G401 (cell line): ENCODE measurements at regions not wholly inside any gene's neighbourhood (a gene's known extent, or its start where the extent isn't known, plus 50 kb on each side); places are given as distances from the start of the nearest gene placed in this dataset.

Experiments
- DNase-seq: peaks from one replicate; pipeline ENCODE4 v3.0.0-alpha.2; 2015; ENCODE audit warnings: low spot score
- in situ Hi-C: cut with HindIII; loops from 2 replicates; pipeline ENCODE4 v1.10.0; 2016; ENCODE audit warnings: low sequenced_read_pairs, mixed read lengths

GRCh38 chr12:92560713-92561542 is 141.9 kb upstream of the PLEKHG7 start:
- no peak for DNase-seq
- in situ Hi-C loops: no loop called here

- DNase-seq: no peak
- in situ Hi-C loops: no loop called here
Measured at GRCh38 chr12:92558806-92559205, 144.0 kb upstream of the PLEKHG7 start.

DNA sequence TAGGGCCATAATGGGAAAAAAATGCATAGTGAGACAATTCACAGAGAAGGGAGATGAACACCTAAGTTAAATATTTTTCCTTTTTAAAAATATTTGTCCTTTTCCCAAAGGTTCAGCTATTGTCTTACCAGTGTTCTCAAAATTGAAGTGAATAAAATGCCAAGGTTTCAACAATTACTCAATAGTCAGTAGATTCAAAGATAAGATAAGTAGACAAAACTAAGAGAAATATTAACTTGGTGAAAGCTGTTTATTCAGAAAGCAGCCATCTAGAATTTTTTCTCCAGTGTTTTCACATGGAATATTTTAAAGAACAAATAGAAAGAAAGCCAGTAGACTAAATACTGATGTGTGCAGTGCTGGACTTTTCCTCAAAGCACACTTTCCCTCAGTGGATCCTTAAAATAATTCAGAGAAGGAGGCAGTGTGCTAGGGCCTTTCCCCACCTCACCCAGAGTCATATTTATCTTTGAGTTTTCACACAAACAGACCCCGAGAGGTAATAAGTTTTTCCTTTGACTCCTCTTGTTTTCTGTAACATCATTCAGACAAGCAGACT is 144.5 kb upstream of the PLEKHG7 start:
- DNase-seq: no peak
- in situ Hi-C loops: no loop called here

- DNase-seq: no peak
- in situ Hi-C loops: no loop called here
Measured at GRCh38 chr12:92557422-92557724, 145.4 kb upstream of the PLEKHG7 start.

GRCh38 chr12:92556637-92557421 is 146.0 kb upstream of the PLEKHG7 start:
- DNase-seq: no peak
- in situ Hi-C loops: no loop called here

DNA sequence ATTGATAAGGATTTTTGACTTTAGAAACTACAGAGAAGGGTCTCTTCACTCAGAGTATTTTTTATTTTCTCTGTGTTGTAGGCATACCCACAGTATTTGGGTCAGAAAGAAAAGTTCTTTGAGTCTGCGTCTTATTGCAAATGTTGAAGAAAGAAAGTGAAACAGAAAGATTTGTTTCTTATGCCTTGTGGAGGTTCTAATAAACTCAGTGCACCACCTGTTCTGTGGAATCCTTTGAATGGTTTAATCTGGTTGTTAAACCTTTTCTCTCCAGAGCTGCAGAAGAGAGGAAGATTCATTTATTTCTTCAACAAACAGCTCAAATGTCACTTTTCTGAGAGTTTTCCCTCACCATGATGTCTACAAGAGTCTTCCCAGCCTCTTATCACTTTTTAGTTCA is 146.6 kb upstream of the PLEKHG7 start:
- DNase-seq: no peak
- in situ Hi-C loops: no loop called here

DNA sequence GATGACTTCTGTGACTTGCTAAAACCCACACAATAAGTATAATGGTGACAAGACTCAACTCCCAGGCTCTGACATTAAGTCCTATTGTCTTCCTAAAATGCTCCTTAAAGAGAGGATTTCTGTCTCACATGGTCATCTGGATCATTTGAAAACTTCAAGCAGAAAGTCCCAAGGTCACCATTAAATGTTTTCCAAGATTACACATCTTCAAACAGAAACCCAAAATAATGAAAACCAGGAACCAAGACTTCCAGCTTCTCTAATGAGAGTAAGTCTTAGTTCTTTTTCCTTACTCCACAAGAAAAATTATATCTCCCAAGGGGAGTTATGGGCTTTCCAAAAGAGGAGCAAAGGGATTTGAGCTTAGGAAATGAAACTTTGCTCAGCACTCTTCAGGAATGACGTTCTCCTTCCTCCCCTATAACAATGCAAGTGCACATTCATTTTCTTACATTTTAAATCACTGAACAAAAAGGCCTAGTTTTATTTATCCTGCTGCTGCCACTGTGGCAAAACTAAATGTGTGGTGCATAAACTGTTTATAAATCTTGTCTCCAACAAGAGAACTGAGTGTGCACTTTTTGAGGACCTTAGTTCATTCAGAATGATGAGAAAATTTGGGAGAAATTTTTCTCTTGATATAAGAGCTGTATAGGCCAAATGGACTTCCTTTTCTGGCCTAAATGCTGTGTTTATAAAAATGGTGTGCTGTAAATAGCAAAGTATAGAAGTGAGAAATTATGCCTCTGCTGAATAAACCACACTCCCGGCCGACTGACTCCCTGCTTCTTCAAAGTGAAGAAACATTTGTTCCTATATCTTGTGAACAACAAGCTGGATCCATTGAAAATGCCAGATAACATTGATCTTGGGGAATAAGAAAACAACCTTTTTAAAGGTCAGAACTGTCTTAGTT is 148.4 kb upstream of the PLEKHG7 start:
- DNase-seq: no peak
- in situ Hi-C loops: no loop called here

- peak; percentile 86 for DNase-seq
- in situ Hi-C loops: no loop called here
Measured at GRCh38 chr12:92553389-92553788, 149.4 kb upstream of the PLEKHG7 start.

GRCh38 chr12:92552412-92553108 is 150.2 kb upstream of the PLEKHG7 start:
- in situ Hi-C loops: no loop called here
- no peak for DNase-seq

- DNase-seq: no peak
- in situ Hi-C loops: no loop called here
Measured at GRCh38 chr12:92551853-92552397, 150.9 kb upstream of the PLEKHG7 start.

DNA sequence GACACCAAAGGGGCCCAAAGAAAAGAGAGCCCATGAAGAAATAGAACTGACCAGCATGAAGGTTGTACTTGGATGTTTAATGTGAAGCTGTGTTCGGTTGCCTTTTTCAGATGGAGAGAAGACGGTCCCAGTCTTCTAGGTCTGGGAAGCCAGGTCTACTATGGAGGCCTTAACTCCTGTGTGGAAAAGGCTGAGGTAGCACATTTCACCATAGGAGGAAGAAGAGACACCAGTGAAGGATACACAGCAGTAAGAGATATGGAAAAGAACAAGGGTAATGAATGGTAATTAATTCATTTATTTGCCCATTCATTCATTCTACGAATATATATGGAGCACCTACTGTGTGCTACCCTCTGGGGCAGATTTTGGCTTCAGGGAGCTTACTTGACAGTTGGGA is 151.6 kb upstream of the PLEKHG7 start:
- in situ Hi-C loops: no loop called here
- no peak for DNase-seq

GRCh38 chr12:92550661-92551060 is 152.1 kb upstream of the PLEKHG7 start:
- in situ Hi-C loops: no loop called here
- no peak for DNase-seq

- DNase-seq: no peak
- in situ Hi-C loops: no loop called here
Measured at GRCh38 chr12:92550254-92550653, 152.5 kb upstream of the PLEKHG7 start.

DNA sequence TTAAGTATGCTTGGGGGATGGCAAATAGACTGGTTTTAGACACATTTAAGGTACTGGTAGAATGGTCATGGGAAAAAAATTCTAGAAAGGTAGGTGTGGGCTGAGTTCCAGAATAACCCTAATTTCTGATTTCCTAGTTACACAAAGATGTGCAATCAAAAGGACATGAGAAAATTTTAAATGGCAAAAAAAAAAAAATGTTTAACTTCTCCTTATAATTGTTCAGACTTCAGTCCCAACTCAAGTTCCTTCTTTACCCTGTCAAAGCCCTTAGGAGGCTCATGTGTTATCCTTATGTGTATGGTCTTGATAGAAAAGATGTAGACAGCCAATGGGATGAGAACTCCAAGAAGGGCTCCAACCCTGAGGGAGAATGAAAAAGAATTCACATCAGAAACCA is 153.3 kb upstream of the PLEKHG7 start:
- DNase-seq: no peak
- in situ Hi-C loops: no loop called here

DNA sequence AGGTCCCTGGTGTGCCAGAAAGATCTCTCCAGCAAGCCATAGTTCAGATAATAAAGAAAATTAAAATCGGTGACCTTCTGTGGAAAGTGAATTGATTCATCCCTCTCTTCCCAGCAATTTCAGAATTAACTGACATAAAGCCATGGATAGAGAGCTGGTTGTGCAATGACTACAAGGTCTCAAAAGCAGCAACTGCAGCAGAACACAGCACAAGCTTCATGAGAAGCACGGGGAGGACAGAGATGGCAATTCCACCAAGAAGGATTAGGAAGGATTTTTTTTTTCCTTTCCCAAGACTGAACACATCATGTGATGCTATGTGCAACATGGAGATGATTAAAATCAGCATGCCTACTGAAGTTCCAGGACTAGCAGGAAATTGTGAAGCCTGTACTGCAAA is 154.9 kb upstream of the PLEKHG7 start:
- in situ Hi-C loops: no loop called here
- DNase-seq: no peak

GRCh38 chr12:92547420-92547819 is 155.4 kb upstream of the PLEKHG7 start:
- DNase-seq: no peak
- in situ Hi-C loops: no loop called here

DNA sequence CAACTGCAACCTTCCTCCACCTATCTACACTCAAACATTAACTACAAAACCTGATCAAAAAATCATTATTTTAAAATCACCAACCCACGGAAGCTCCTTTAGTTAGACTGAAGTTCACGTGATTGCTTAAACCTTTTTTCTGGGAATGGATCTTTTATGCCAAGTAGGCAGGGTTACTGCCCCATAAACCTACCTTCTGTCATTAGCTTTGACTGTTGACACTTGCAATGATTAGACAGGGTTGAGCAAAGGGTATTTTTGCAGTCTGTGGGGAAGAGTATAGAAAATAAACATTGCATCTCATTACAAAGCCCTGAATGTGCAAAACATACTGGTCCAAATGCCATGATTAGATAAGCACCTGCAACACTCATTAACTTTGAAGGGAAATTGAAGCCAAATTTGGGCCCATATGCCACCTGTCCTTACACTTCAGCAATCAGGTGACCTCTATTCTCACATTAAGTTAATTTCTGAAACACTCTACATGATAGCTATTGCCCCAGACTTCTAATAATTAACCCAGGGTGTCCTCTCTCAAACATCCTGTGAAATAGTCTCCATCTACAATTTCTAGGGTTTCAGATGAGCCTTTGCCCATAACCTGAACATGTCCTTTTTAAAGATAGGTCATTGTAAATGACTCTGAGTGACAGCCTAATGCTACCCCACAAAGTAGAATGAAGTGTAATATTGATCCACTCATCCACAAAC is 156.0 kb upstream of the PLEKHG7 start:
- DNase-seq: no peak
- in situ Hi-C loops: no loop called here

GRCh38 chr12:92546259-92546634 is 156.5 kb upstream of the PLEKHG7 start:
- no peak for DNase-seq
- in situ Hi-C loops: no loop called here
